Activated CD4-positive, alpha-beta T cell treated with anti-CD3 and anti-CD28 coated beads, Interleukin-2, amount 10 ng/mL, durations not matched to agents 7 days and 5 days (primary cell): ENCODE measurements at regions not wholly inside any gene's neighbourhood (a gene's known extent, or its start where the extent isn't known, plus 50 kb on each side); places are given as distances from the start of the nearest gene placed in this dataset.

ENCODE experiments used
- CTCF ChIA-PET: fragments of 350-600 bp; sonication (Branson Sonifier 250); formaldehyde crosslinking; loops from one replicate; lab custom pipeline; 2021; ENCODE audit warnings: antibody characterized with exemption; lab: Charles Lee
- POLR2A ChIA-PET: fragments of 350-600 bp; sonication (Branson Sonifier 250); formaldehyde crosslinking; loops from one replicate; lab custom pipeline; 2021; ENCODE audit warnings: antibody characterized with exemption; lab: Charles Lee
- DNase-seq: peaks from one replicate; pipeline ENCODE4 v3.0.0-alpha.2; 2020
- H3K27ac Mint-ChIP-seq: one replicate; pipeline ENCODE4 v1.8.0; 2021; ENCODE audit warnings: mild to moderate bottlenecking, moderate library complexity, mixed read lengths
- H3K27me3 Mint-ChIP-seq: one replicate; pipeline ENCODE4 v1.8.0; 2021; ENCODE audit warnings: mixed read lengths
- H3K36me3 Mint-ChIP-seq: one replicate; pipeline ENCODE4 v1.8.0; 2021; ENCODE audit warnings: low read depth, mixed read lengths
- H3K4me1 Mint-ChIP-seq: one replicate; pipeline ENCODE4 v1.8.0; 2021; ENCODE audit warnings: mixed read lengths
- H3K4me3 Mint-ChIP-seq: one replicate; pipeline ENCODE4 v1.8.0; 2021; ENCODE audit warnings: mild to moderate bottlenecking, moderate library complexity, mixed read lengths
- H3K9me3 Mint-ChIP-seq: one replicate; pipeline ENCODE4 v1.8.0; 2021; ENCODE audit warnings: mixed read lengths

- DNase-seq = no peak
- H3K9me3 Mint-ChIP-seq = no peaks in the 10 kb centered on the region
- H3K4me1 Mint-ChIP-seq = no peaks in the 10 kb centered on the region
- ChIA-PET POLR2A (no interaction called here), CTCF (interaction anchor here (0.6 to 0.8 kb wide), 2 partner anchors 9 to 1486 kb away, joined by 3 read pairs; no protein-coding TSS in a partner anchor)
- no peaks in the 10 kb centered on the region for H3K36me3 Mint-ChIP-seq
- no peak overlapping the region for H3K4me3 Mint-ChIP-seq
- no peak overlapping the region for H3K27ac Mint-ChIP-seq
- H3K27me3 Mint-ChIP-seq = peaks cover 18% of the 10 kb centered on the region
Measured at GRCh38 chr22:22069450-22070370, 87.1 kb upstream of the TOP3B start.

- Mint-ChIP-seq H3K4me1 (no peaks in the 10 kb centered on the region), H3K27ac (no peak overlapping the region), H3K4me3 (no peak overlapping the region), H3K9me3 (no peaks in the 10 kb centered on the region), H3K36me3 (no peaks in the 10 kb centered on the region), H3K27me3 (peaks cover 17% of the 10 kb centered on the region)
- DNase-seq = no peak
- CTCF ChIA-PET = no interaction called here
- POLR2A ChIA-PET = no interaction called here
Measured at GRCh38 chr22:22068657-22069056, 86.1 kb upstream of the TOP3B start.

- ChIA-PET POLR2A (no interaction called here), CTCF (no interaction called here)
- no peaks in the 10 kb centered on the region for H3K9me3 Mint-ChIP-seq
- DNase-seq = no peak
- no peaks in the 10 kb centered on the region for H3K4me1 Mint-ChIP-seq
- H3K4me3 Mint-ChIP-seq = no peak overlapping the region
- H3K36me3 Mint-ChIP-seq = no peaks in the 10 kb centered on the region
- H3K27ac Mint-ChIP-seq = no peak overlapping the region
- peaks cover 18% of the 10 kb centered on the region for H3K27me3 Mint-ChIP-seq
Measured at GRCh38 chr22:22068025-22068424, 85.4 kb upstream of the TOP3B start.

- POLR2A ChIA-PET = no interaction called here
- H3K4me3 Mint-ChIP-seq = no peak overlapping the region
Measured at GRCh38 chr22:22067192-22067591, 84.6 kb upstream of the TOP3B start.

GRCh38 chr22:22064580-22064979, 82.0 kb upstream of the TOP3B start:
- no peaks in the 10 kb centered on the region for H3K36me3 Mint-ChIP-seq
- no peak overlapping the region for H3K27ac Mint-ChIP-seq
- POLR2A ChIA-PET = no interaction called here
- no peaks in the 10 kb centered on the region for H3K9me3 Mint-ChIP-seq
- DNase-seq = no peak
- no peak overlapping the region for H3K4me3 Mint-ChIP-seq
- H3K4me1 Mint-ChIP-seq = no peaks in the 10 kb centered on the region
- peaks cover 20% of the 10 kb centered on the region for H3K27me3 Mint-ChIP-seq
- CTCF ChIA-PET = no interaction called here

More at GRCh38 chr22:22067192-22067591, 84.6 kb upstream of the TOP3B start:
- no peak overlapping the region for H3K27ac Mint-ChIP-seq
- H3K9me3 Mint-ChIP-seq = no peaks in the 10 kb centered on the region
- no peaks in the 10 kb centered on the region for H3K4me1 Mint-ChIP-seq
- peaks cover 18% of the 10 kb centered on the region for H3K27me3 Mint-ChIP-seq
- H3K36me3 Mint-ChIP-seq = no peaks in the 10 kb centered on the region
- CTCF ChIA-PET = interaction anchor here (1.3 kb wide), 1 partner anchor 12 kb away, joined by 4 read pairs; no protein-coding TSS in a partner anchor
- no peak for DNase-seq

- CTCF ChIA-PET = no interaction called here
- DNase-seq = no peak
- Mint-ChIP-seq H3K36me3 (no peaks in the 10 kb centered on the region), H3K27ac (no peak overlapping the region), H3K27me3 (peaks cover 26% of the 10 kb centered on the region), H3K4me1 (no peaks in the 10 kb centered on the region), H3K9me3 (no peaks in the 10 kb centered on the region), H3K4me3 (no peak overlapping the region)
- POLR2A ChIA-PET = no interaction called here
Measured at GRCh38 chr22:22062306-22062793, 79.8 kb upstream of the TOP3B start.

GRCh38 chr22:22061085-22062077, 78.8 kb upstream of the TOP3B start:
- ChIA-PET CTCF (interaction anchor here (0.5 to 0.9 kb wide), 2 partner anchors 8 to 1705 kb away, joined by 3 to 4 read pairs; no protein-coding TSS in a partner anchor), POLR2A (no interaction called here)
- Mint-ChIP-seq H3K27ac (no peak overlapping the region), H3K9me3 (no peaks in the 10 kb centered on the region), H3K27me3 (peaks cover 23% of the 10 kb centered on the region), H3K4me3 (no peak overlapping the region), H3K36me3 (no peaks in the 10 kb centered on the region), H3K4me1 (no peaks in the 10 kb centered on the region)
- no peak for DNase-seq

GRCh38 chr22:22060200-22061084, 77.9 kb upstream of the TOP3B start:
- Mint-ChIP-seq H3K27ac (no peak overlapping the region), H3K27me3 (peaks cover 24% of the 10 kb centered on the region)

GRCh38 chr22:22059291-22060002, 76.9 kb upstream of the TOP3B start:
- no peak for DNase-seq
- Mint-ChIP-seq H3K9me3 (no peaks in the 10 kb centered on the region), H3K4me1 (no peaks in the 10 kb centered on the region), H3K27ac (no peak overlapping the region), H3K27me3 (peaks cover 28% of the 10 kb centered on the region), H3K36me3 (no peaks in the 10 kb centered on the region), H3K4me3 (no peak overlapping the region)
- ChIA-PET POLR2A (no interaction called here), CTCF (interaction anchor here (1.0 kb wide), 1 partner anchor 97 kb away, joined by 4 read pairs; no protein-coding TSS in a partner anchor)

More at GRCh38 chr22:22060200-22061084, 77.9 kb upstream of the TOP3B start:
- H3K36me3 Mint-ChIP-seq = no peaks in the 10 kb centered on the region
- ChIA-PET CTCF (interaction anchor here (0.5 to 0.9 kb wide), 2 partner anchors 9 to 1706 kb away, joined by 3 to 4 read pairs; no protein-coding TSS in a partner anchor), POLR2A (no interaction called here)
- H3K9me3 Mint-ChIP-seq = no peaks in the 10 kb centered on the region
- H3K4me1 Mint-ChIP-seq = no peaks in the 10 kb centered on the region
- peak; percentile 60 for DNase-seq
- no peak overlapping the region for H3K4me3 Mint-ChIP-seq

- Mint-ChIP-seq H3K4me3 (no peak overlapping the region), H3K9me3 (no peaks in the 10 kb centered on the region), H3K27ac (no peak overlapping the region), H3K36me3 (no peaks in the 10 kb centered on the region), H3K27me3 (peaks cover 34% of the 10 kb centered on the region), H3K4me1 (no peaks in the 10 kb centered on the region)
- CTCF ChIA-PET = interaction anchor here (1.0 kb wide), 1 partner anchor 98 kb away, joined by 4 read pairs; no protein-coding TSS in a partner anchor
- POLR2A ChIA-PET = no interaction called here
- DNase-seq = no peak
Measured at GRCh38 chr22:22058633-22059290, 76.2 kb upstream of the TOP3B start.
